WTC11 (cell line): ENCODE measurements at regions not wholly inside any gene's neighbourhood (a gene's known extent, or its start where the extent isn't known, plus 50 kb on each side); places are given as distances from the start of the nearest gene placed in this dataset.

Source experiments
- ATAC-seq: fragments of 200-7000 bp; cut with Tn5 transposase; 2 replicates; pipeline ENCODE4 v1.10.0; 2021; ENCODE audit warnings: mild to moderate bottlenecking, moderate library complexity
- CTCF ChIA-PET: fragments of 300-600 bp; sonication (Branson Sonifier 250); formaldehyde crosslinking; loops from one replicate; lab custom pipeline; 2021; ENCODE audit warnings: antibody characterized with exemption; lab: Charles Lee
- POLR2A ChIA-PET: fragments of 350-600 bp; sonication (Branson Sonifier 250); formaldehyde crosslinking; loops from one replicate; lab custom pipeline; 2021; ENCODE audit warnings: antibody characterized with exemption; lab: Charles Lee
- DNase-seq: peaks from one replicate; pipeline ENCODE4 v3.0.0; 2021; ENCODE audit warnings: low spot score
- H3K27ac Mint-ChIP-seq: 2 replicates; pipeline ENCODE4 v1.8.0; 2021; ENCODE audit warnings: mixed read lengths
- H3K27me3 Mint-ChIP-seq: 2 replicates; pipeline ENCODE4 v1.8.0; 2021; ENCODE audit warnings: low read depth, mild to moderate bottlenecking, moderate library complexity, mixed read lengths
- H3K36me3 Mint-ChIP-seq: 2 replicates; pipeline ENCODE4 v1.8.0; 2021; ENCODE audit warnings: mixed read lengths
- H3K4me1 Mint-ChIP-seq: 2 replicates; pipeline ENCODE4 v1.8.0; 2022; ENCODE audit warnings: mixed read lengths
- H3K4me3 Mint-ChIP-seq: 2 replicates; pipeline ENCODE4 v1.8.0; 2021; ENCODE audit warnings: mild to moderate bottlenecking, moderate library complexity, mixed read lengths
- H3K9me3 Mint-ChIP-seq: 2 replicates; pipeline ENCODE4 v1.8.0; 2021; ENCODE audit warnings: mixed read lengths
- AR ChIP-seq: fragments of 250-450 bp; sonication (Bioruptor Pico); IDR thresholded peaks from 2 replicates; pipeline ENCODE4 v1.9.0; 2021; ENCODE audit warnings: mild to moderate bottlenecking
- ATF2 ChIP-seq: sonication (generic); formaldehyde crosslinking; IDR thresholded peaks from 2 replicates; pipeline ENCODE4 v1.8.1; 2022; ENCODE audit warnings: low read depth, missing genetic modification reagents, borderline replicate concordance
- CBFB ChIP-seq: sonication (generic); formaldehyde crosslinking; IDR thresholded peaks from 2 replicates; pipeline ENCODE4 v1.8.1; 2022; ENCODE audit warnings: mild to moderate bottlenecking, low read depth, missing genetic modification reagents
- ELF4 ChIP-seq: sonication (generic); formaldehyde crosslinking; IDR thresholded peaks from 2 replicates; pipeline ENCODE4 v1.8.1; 2022; ENCODE audit warnings: low read depth, mild to moderate bottlenecking, moderate library complexity, missing genetic modification reagents
- FOXJ3 ChIP-seq: sonication (generic); formaldehyde crosslinking; IDR thresholded peaks from 2 replicates; pipeline ENCODE4 v1.9.0; 2021; ENCODE audit warnings: missing genetic modification reagents, mild to moderate bottlenecking, borderline replicate concordance
- IRF1 ChIP-seq: sonication (generic); formaldehyde crosslinking; IDR thresholded peaks from 2 replicates; pipeline ENCODE4 v1.8.0; 2023; ENCODE audit warnings: missing genetic modification reagents
- IRF2 ChIP-seq: sonication (generic); formaldehyde crosslinking; IDR thresholded peaks from 2 replicates; pipeline ENCODE4 v1.8.0; 2022; ENCODE audit warnings: low read depth, missing genetic modification reagents, borderline replicate concordance
- MAX ChIP-seq: sonication (generic); formaldehyde crosslinking; IDR thresholded peaks from 2 replicates; pipeline ENCODE4 v1.8.0; 2022; ENCODE audit warnings: mild to moderate bottlenecking, missing genetic modification reagents
- RORB ChIP-seq: fragments of 250-450 bp; sonication (Bioruptor Pico); IDR thresholded peaks from 2 replicates; pipeline ENCODE4 v1.9.0; 2021; ENCODE audit warnings: mild to moderate bottlenecking
- ZNF219 ChIP-seq: sonication (generic); formaldehyde crosslinking; IDR thresholded peaks from 2 replicates; pipeline ENCODE4 v1.8.0; 2023; ENCODE audit warnings: missing genetic modification reagents, mild to moderate bottlenecking, borderline replicate concordance
- ZNF263 ChIP-seq: sonication (generic); formaldehyde crosslinking; IDR thresholded peaks from 2 replicates; pipeline ENCODE4 v1.8.1; 2022; ENCODE audit warnings: low read depth, mild to moderate bottlenecking, moderate library complexity, missing genetic modification reagents
- ZNF281 ChIP-seq: sonication (generic); formaldehyde crosslinking; IDR thresholded peaks from 2 replicates; pipeline ENCODE4 v1.8.0; 2023; ENCODE audit warnings: mild to moderate bottlenecking, missing genetic modification reagents
- ZNF416 ChIP-seq: fragments of 250-450 bp; sonication (Bioruptor Pico); IDR thresholded peaks from 2 replicates; pipeline ENCODE4 v1.9.0; 2021; ENCODE audit warnings: mild to moderate bottlenecking, inconsistent platforms
- ZNF532 ChIP-seq: fragments of 250-450 bp; sonication (Bioruptor Pico); IDR thresholded peaks from 2 replicates; pipeline ENCODE4 v1.9.0; 2021; ENCODE audit warnings: mild to moderate bottlenecking, borderline replicate concordance
- ZSCAN18 ChIP-seq: fragments of 250-450 bp; sonication (Bioruptor Pico); IDR thresholded peaks from 2 replicates; pipeline ENCODE4 v2.1.2; 2022; ENCODE audit warnings: mild to moderate bottlenecking, moderate library complexity

GRCh38 chr4:97414161-97414560 is 729.1 kb downstream of the STPG2 start:
- ATAC-seq (no peak), DNase-seq (no peak)
- ChIA-PET CTCF (no interaction called here), POLR2A (no interaction called here)
- Mint-ChIP-seq H3K36me3 (peaks cover 14% of the 10 kb centered on the region), H3K9me3 (peaks cover 30% of the 10 kb centered on the region), H3K27ac (no peak overlapping the region), H3K4me3 (no peak overlapping the region), H3K27me3 (no peaks in the 10 kb centered on the region), H3K4me1 (peaks cover 5% of the 10 kb centered on the region)
- TF ChIP-seq AR (CRISPR knock-in tag) (no peak), ATF2 (no peak)

GRCh38 chr4:97432551-97432950 is 710.7 kb downstream of the STPG2 start:
- ATAC-seq (no peak), DNase-seq (no peak)
- Mint-ChIP-seq H3K36me3 (peaks cover 30% of the 10 kb centered on the region), H3K9me3 (peaks cover 52% of the 10 kb centered on the region), H3K27me3 (no peaks in the 10 kb centered on the region), H3K4me1 (no peaks in the 10 kb centered on the region), H3K27ac (no peak overlapping the region), H3K4me3 (no peak overlapping the region)
- ChIA-PET POLR2A (no interaction called here), CTCF (no interaction called here)
- TF ChIP-seq ZNF532 (CRISPR knock-in tag) = no peak
- no peak for TF ChIP-seq IRF1
- no peak for TF ChIP-seq CBFB (CRISPR knock-in tag)
- no peak for TF ChIP-seq AR (CRISPR knock-in tag)
- TF ChIP-seq ZNF281 (CRISPR knock-in tag) = no peak
- no peak for TF ChIP-seq ELF4
- no peak for TF ChIP-seq ZNF263 (CRISPR knock-in tag)
- TF ChIP-seq RORB (CRISPR knock-in tag) = no peak
- no peak for TF ChIP-seq ZNF219 (CRISPR knock-in tag)
- TF ChIP-seq ZSCAN18 = no peak
- no peak for TF ChIP-seq ZNF416
- TF ChIP-seq IRF2 (CRISPR knock-in tag) = no peak
- no peak for TF ChIP-seq FOXJ3 (CRISPR knock-in tag)
- no peak for TF ChIP-seq MAX (CRISPR knock-in tag)
